ENCODE measurements at regions not wholly inside any gene's neighbourhood (a gene's known extent, or its start where the extent isn't known, plus 50 kb on each side); places are given as distances from the start of the nearest gene placed in this dataset.

- Histone ChIP-seq H3K9me3 (ENCODE audit: low read depth, low read length, poor library complexity, severe bottlenecking) (no peaks in the 10 kb centered on the region), H3K27ac (ENCODE audit: low read depth, low read length, poor library complexity, severe bottlenecking) (no peak overlapping the region), H3K4me1 (ENCODE audit: insufficient read depth, low read length, poor library complexity, severe bottlenecking) (no peaks in the 10 kb centered on the region), H3K4me3 (ENCODE audit: low read depth, low read length, poor library complexity, severe bottlenecking) (no peak overlapping the region), H3K36me3 (ENCODE audit: insufficient read depth, low read length, poor library complexity, severe bottlenecking) (no peaks in the 10 kb centered on the region), H3K27me3 (replicated peaks; ENCODE audit: insufficient read depth, low read depth, low read length, poor library complexity) (no peaks in the 10 kb centered on the region)
- BruUV-seq (replicated peaks): no TSS peak
- POLR2A ChIA-PET (ENCODE audit: low non-redundant PET): no interaction called here
- no peak for DNase-seq (ENCODE audit: low spot score)
- intact Hi-C loops (cut with micrococcal nuclease; ENCODE audit: unreplicated experiment): no loop called here
- CTCF ChIA-PET: no interaction called here
- TF ChIP-seq CTCF (conservative IDR thresholded peaks at IDR 0.05; ENCODE audit: low read depth, low read length) (no peak), EZH2 (IDR thresholded peaks at IDR 0.05; ENCODE audit: borderline replicate concordance, low read depth, low read length, poor library complexity, severe bottlenecking) (no peak)
Observed at GRCh38 chr3:148101061-148101460, 596.6 kb upstream of the AGTR1 start.

- H3K9me3 ChIP-seq (ENCODE audit: low read depth, low read length, poor library complexity, severe bottlenecking): no peaks in the 10 kb centered on the region
- POLR2A ChIA-PET (ENCODE audit: low non-redundant PET): no interaction called here
- no peaks in the 10 kb centered on the region for H3K27me3 ChIP-seq (replicated peaks; ENCODE audit: insufficient read depth, low read depth, low read length, poor library complexity)
- intact Hi-C loops (cut with micrococcal nuclease; ENCODE audit: unreplicated experiment): no loop called here
- H3K4me1 ChIP-seq (ENCODE audit: insufficient read depth, low read length, poor library complexity, severe bottlenecking): no peaks in the 10 kb centered on the region
- no peak for DNase-seq (ENCODE audit: low spot score)
- TF ChIP-seq CTCF (conservative IDR thresholded peaks at IDR 0.05; ENCODE audit: low read depth, low read length): no peak
- no peak for TF ChIP-seq EZH2 (IDR thresholded peaks at IDR 0.05; ENCODE audit: borderline replicate concordance, low read depth, low read length, poor library complexity, severe bottlenecking)
- CTCF ChIA-PET: no interaction called here
- no peaks in the 10 kb centered on the region for H3K36me3 ChIP-seq (ENCODE audit: insufficient read depth, low read length, poor library complexity, severe bottlenecking)
- no peak overlapping the region for H3K4me3 ChIP-seq (ENCODE audit: low read depth, low read length, poor library complexity, severe bottlenecking)
- no TSS peak for BruUV-seq (replicated peaks)
- no peak overlapping the region for H3K27ac ChIP-seq (ENCODE audit: low read depth, low read length, poor library complexity, severe bottlenecking)
Observed at GRCh38 chr3:148102156-148102555, 595.5 kb upstream of the AGTR1 start.

GRCh38 chr3:148106062-148106461, 591.6 kb upstream of the AGTR1 start:
- H3K27me3 ChIP-seq (replicated peaks; ENCODE audit: insufficient read depth, low read depth, low read length, poor library complexity): no peaks in the 10 kb centered on the region
- POLR2A ChIA-PET (ENCODE audit: low non-redundant PET): no interaction called here
- no peaks in the 10 kb centered on the region for H3K4me1 ChIP-seq (ENCODE audit: insufficient read depth, low read length, poor library complexity, severe bottlenecking)
- no TSS peak for BruUV-seq (replicated peaks)
- H3K9me3 ChIP-seq (ENCODE audit: low read depth, low read length, poor library complexity, severe bottlenecking): no peaks in the 10 kb centered on the region
- TF ChIP-seq CTCF (conservative IDR thresholded peaks at IDR 0.05; ENCODE audit: low read depth, low read length): no peak
- TF ChIP-seq EZH2 (IDR thresholded peaks at IDR 0.05; ENCODE audit: borderline replicate concordance, low read depth, low read length, poor library complexity, severe bottlenecking): no peak
- no peak for DNase-seq (ENCODE audit: low spot score)
- no peak overlapping the region for H3K27ac ChIP-seq (ENCODE audit: low read depth, low read length, poor library complexity, severe bottlenecking)
- CTCF ChIA-PET: no interaction called here
- no peak overlapping the region for H3K4me3 ChIP-seq (ENCODE audit: low read depth, low read length, poor library complexity, severe bottlenecking)
- intact Hi-C loops (cut with micrococcal nuclease; ENCODE audit: unreplicated experiment): no loop called here
- H3K36me3 ChIP-seq (ENCODE audit: insufficient read depth, low read length, poor library complexity, severe bottlenecking): no peaks in the 10 kb centered on the region

Measured in A673 (cell line).